SK-N-SH treated with all-trans-retinoic acid at 6 μM for 48 hours (cell line): ENCODE measurements at regions not wholly inside any gene's neighbourhood (a gene's known extent, or its start where the extent isn't known, plus 50 kb on each side); places are given as distances from the start of the nearest gene placed in this dataset.

Experiments used
- ARNTL ChIP-seq: fragments of 450-650 bp; formaldehyde crosslinking; IDR thresholded peaks from 2 replicates; pipeline ENCODE4 v1.5.0; 2020; ENCODE audit warnings: low read depth, mild to moderate bottlenecking, moderate library complexity, borderline replicate concordance
- BACH2 ChIP-seq: fragments of 250-450 bp; sonication (Bioruptor Pico); IDR thresholded peaks from 2 replicates; pipeline ENCODE4 v1.9.0; 2021; ENCODE audit warnings: mild to moderate bottlenecking, borderline replicate concordance
- CSDC2 ChIP-seq: fragments of 250-450 bp; sonication (Bioruptor Pico); IDR thresholded peaks from 2 replicates; pipeline ENCODE4 v1.5.0; 2020; ENCODE audit warnings: mild to moderate bottlenecking, moderate library complexity
- CSRNP3 ChIP-seq: fragments of 250-450 bp; sonication (Bioruptor Pico); IDR thresholded peaks from 2 replicates; pipeline ENCODE4 v1.5.1; 2021; ENCODE audit warnings: mild to moderate bottlenecking, moderate library complexity
- GLIS3 ChIP-seq: fragments of 250-450 bp; sonication (Bioruptor Pico); IDR thresholded peaks from 2 replicates; pipeline ENCODE4 v1.5.0; 2020; ENCODE audit warnings: mild to moderate bottlenecking, moderate library complexity
- PATZ1 ChIP-seq: fragments of 250-450 bp; sonication (Bioruptor Pico); IDR thresholded peaks from 2 replicates; pipeline ENCODE4 v1.8.0; 2020; ENCODE audit warnings: mild to moderate bottlenecking, moderate library complexity, borderline replicate concordance
- RARB ChIP-seq: fragments of 250-450 bp; sonication (Bioruptor Pico); IDR thresholded peaks from 2 replicates; pipeline ENCODE4 v1.8.0; 2021; ENCODE audit warnings: mild to moderate bottlenecking, moderate library complexity
- TSHZ2 ChIP-seq: fragments of 250-450 bp; sonication (Bioruptor Pico); IDR thresholded peaks from 2 replicates; pipeline ENCODE4 v1.5.0; 2020; ENCODE audit warnings: mild to moderate bottlenecking, moderate library complexity
- ZC3H10 ChIP-seq: fragments of 250-450 bp; sonication (Bioruptor Pico); IDR thresholded peaks from 2 replicates; pipeline ENCODE4 v1.5.1; 2021; ENCODE audit warnings: mild to moderate bottlenecking, moderate library complexity
- ZFP3 ChIP-seq: fragments of 250-450 bp; sonication (Bioruptor Pico); IDR thresholded peaks from 2 replicates; pipeline ENCODE4 v1.5.0; 2020; ENCODE audit warnings: mild to moderate bottlenecking, moderate library complexity

- TF ChIP-seq RARB (CRISPR knock-in tag) = no peak
- no peak for TF ChIP-seq CSDC2 (CRISPR knock-in tag)
- TF ChIP-seq PATZ1 (CRISPR knock-in tag) = no peak
- TF ChIP-seq BACH2 (CRISPR knock-in tag) = no peak
- no peak for TF ChIP-seq ZC3H10
- TF ChIP-seq CSRNP3 (CRISPR knock-in tag) = no peak
- no peak for TF ChIP-seq ZFP3 (CRISPR knock-in tag)
- TF ChIP-seq TSHZ2 (CRISPR knock-in tag) = no peak
- TF ChIP-seq ARNTL (CRISPR knock-in tag) = no peak
- TF ChIP-seq GLIS3 (CRISPR knock-in tag) = no peak
Observed at GRCh38 chr2:209314653-209315052, 109.2 kb upstream of the MAP2 start.
